SK-N-SH (cell line): ENCODE measurements at regions not wholly inside any gene's neighbourhood (a gene's known extent, or its start where the extent isn't known, plus 50 kb on each side); places are given as distances from the start of the nearest gene placed in this dataset.

Experiments
- CTCF ChIA-PET: fragments of 300-600, 350-600 bp; formaldehyde crosslinking; extraction: SDS; loops from one replicate; lab custom pipeline; 2021; lab: Yijun Ruan, JAX
- POLR2A ChIA-PET: fragments of 350-600 bp; sonication (Branson Sonifier 250); formaldehyde crosslinking; extraction: SDS; loops from one replicate; lab custom pipeline; 2020; ENCODE audit warnings: antibody characterized with exemption, inconsistent platforms; lab: Yijun Ruan, JAX
- DNase-seq: peaks from one replicate; pipeline ENCODE4 v3.0.0; 2012
- H2AFZ ChIP-seq: fragments of 200-600 bp; sonication (generic); 2 replicates; pipeline ENCODE4 v1.8.1; 2016; ENCODE audit warnings: antibody characterized with exemption, mild to moderate bottlenecking, low read depth
- H3F3A ChIP-seq: fragments of 200-600 bp; sonication (generic); replicated peaks from 2 replicates; pipeline ENCODE3; 2016; ENCODE audit warnings: antibody characterized with exemption, mild to moderate bottlenecking; ENCODE audit not compliant: insufficient read depth
- H3K27ac ChIP-seq, 2 experiments: fragments of 200-500 bp in 1 of 2; fragments of 200-600 bp in 1 of 2; sonication (Bioruptor generic) in 1 of 2; sonication (generic), shearing (Covaris generic) in 1 of 2; 2 replicates each; pipeline versions ENCODE4 v1.5.1 to v1.6.1; 2014 to 2016; ENCODE audit warnings: low read depth in 2 of 2, inconsistent platforms in 1 of 2, low read length in 1 of 2, mild to moderate bottlenecking in 1 of 2, mixed read lengths in 1 of 2
- H3K27me3 ChIP-seq: fragments of 200-600 bp; sonication (generic), shearing (Covaris generic); 2 replicates; pipeline ENCODE4 v1.6.1; 2016; ENCODE audit warnings: mixed run types; ENCODE audit not compliant: insufficient read depth
- H3K36me3 ChIP-seq, 2 experiments: fragments of 200-500 bp in 1 of 2; fragments of 200-600 bp in 1 of 2; sonication (Bioruptor generic) in 1 of 2; sonication (generic) in 1 of 2; replicated peaks in 1 of 2; 2 replicates each; pipeline versions ENCODE3 to v1.5.1; 2014 to 2016; ENCODE audit warnings: low read length in 1 of 2, mild to moderate bottlenecking in 1 of 2; ENCODE audit not compliant: insufficient read depth in 2 of 2, control insufficient read depth in 1 of 2
- H3K4me1 ChIP-seq, 2 experiments: fragments of 200-500 bp in 1 of 2; fragments of 200-600 bp in 1 of 2; sonication (Bioruptor generic) in 1 of 2; sonication (generic), shearing (Covaris generic) in 1 of 2; 2 replicates each; pipeline versions ENCODE4 v1.5.1 to v1.6.1; 2014 to 2016; ENCODE audit warnings: low read depth in 1 of 2, low read length in 1 of 2, mixed run types in 1 of 2; ENCODE audit not compliant: insufficient read depth in 2 of 2, control insufficient read depth in 1 of 2
- H3K4me2 ChIP-seq: fragments of 200-600 bp; sonication (generic), shearing (Covaris generic); 2 replicates; pipeline ENCODE4 v1.6.1; 2017; ENCODE audit warnings: mixed run types
- H3K4me3 ChIP-seq, 2 experiments: fragments of 200-500 bp in 1 of 2; fragments of 200-600 bp in 1 of 2; sonication (Bioruptor generic) in 1 of 2; sonication (generic), shearing (Covaris generic) in 1 of 2; 2 replicates each; pipeline versions ENCODE4 v1.5.1 to v1.8.1; 2014 to 2016; ENCODE audit warnings: low read depth in 2 of 2, inconsistent platforms in 1 of 2, low read length in 1 of 2, mild to moderate bottlenecking in 1 of 2, mixed read lengths in 1 of 2, moderate library complexity in 1 of 2
- H3K79me2 ChIP-seq: fragments of 200-600 bp; sonication (generic); 2 replicates; pipeline ENCODE4 v1.8.1; 2017; ENCODE audit warnings: mild to moderate bottlenecking; ENCODE audit not compliant: insufficient read depth
- H3K9ac ChIP-seq: fragments of 200-600 bp; sonication (generic); 2 replicates; pipeline ENCODE4 v1.6.1; 2017; ENCODE audit warnings: mixed run types
- H3K9me2 ChIP-seq: fragments of 200-600 bp; sonication (generic); 2 replicates; pipeline ENCODE4 v1.6.1; 2017; ENCODE audit warnings: mixed run types
- H3K9me3 ChIP-seq: fragments of 200-600 bp; sonication (generic); 2 replicates; pipeline ENCODE4 v1.6.1; 2017; ENCODE audit warnings: mixed run types, mild to moderate bottlenecking, moderate library complexity
- H4K20me1 ChIP-seq: fragments of 200-600 bp; sonication (generic); 2 replicates; pipeline ENCODE4 v1.6.1; 2017; ENCODE audit warnings: mild to moderate bottlenecking, mixed run types; ENCODE audit not compliant: insufficient read depth
- ELF1 ChIP-seq: IDR thresholded peaks from 2 replicates; pipeline ENCODE4 v1.4.0; 2012
- FOSL2 ChIP-seq: IDR thresholded peaks from 2 replicates; pipeline ENCODE4 v1.4.0; 2012; ENCODE audit warnings: low read depth, mild to moderate bottlenecking, moderate library complexity, borderline replicate concordance
- FOXJ3 ChIP-seq: sonication (generic); formaldehyde crosslinking; IDR thresholded peaks from 2 replicates; pipeline ENCODE4 v1.5.1; 2020; ENCODE audit warnings: mild to moderate bottlenecking, missing genetic modification reagents
- FOXM1 ChIP-seq: IDR thresholded peaks from 2 replicates; pipeline ENCODE4 v1.4.0; 2012; ENCODE audit warnings: low read depth, mild to moderate bottlenecking
- JUND ChIP-seq: IDR thresholded peaks from 2 replicates; pipeline ENCODE4 v1.4.0; 2012
- NRF1 ChIP-seq: IDR thresholded peaks from 2 replicates; pipeline ENCODE4 v1.6.1; 2012; ENCODE audit warnings: low read depth, mild to moderate bottlenecking, low read length
- RAD21 ChIP-seq: IDR thresholded peaks from 2 replicates; pipeline ENCODE4 v1.6.1; 2012; ENCODE audit warnings: mild to moderate bottlenecking, low read length
- RFX5 ChIP-seq: IDR thresholded peaks from 2 replicates; pipeline ENCODE4 v1.6.1; 2012; ENCODE audit warnings: mild to moderate bottlenecking, improper control_type of control experiment, low read length
- SIN3A ChIP-seq: IDR thresholded peaks from 2 replicates; pipeline ENCODE4 v1.6.1; 2012; ENCODE audit warnings: low read depth, mild to moderate bottlenecking, low read length, moderate library complexity, borderline replicate concordance
- SMC3 ChIP-seq: IDR thresholded peaks from 2 replicates; pipeline ENCODE4 v1.6.1; 2012; ENCODE audit warnings: low read depth, low read length, improper control_type of control experiment
- TAF1 ChIP-seq: IDR thresholded peaks from 2 replicates; pipeline ENCODE4 v1.6.1; 2012; ENCODE audit warnings: low read depth, mild to moderate bottlenecking, low read length, moderate library complexity, borderline replicate concordance
- TCF12 ChIP-seq: IDR thresholded peaks from 2 replicates; pipeline ENCODE4 v1.4.0; 2012
- TF ChIP-seq, protein P1 (sequence below): IDR thresholded peaks from 2 replicates; pipeline ENCODE4 v1.6.1; 2012; ENCODE audit warnings: mild to moderate bottlenecking, low read depth, low read length, moderate library complexity
- TF ChIP-seq, protein P2 (sequence below): IDR thresholded peaks from 2 replicates; pipeline ENCODE4 v1.4.0; 2012; ENCODE audit warnings: low read depth, borderline replicate concordance
- TF ChIP-seq, protein P3 (sequence below): fragments of 200-600 bp; sonication (generic); IDR thresholded peaks from 2 replicates; pipeline ENCODE4 v1.6.1; 2017; ENCODE audit warnings: antibody characterized with exemption, mild to moderate bottlenecking, moderate library complexity
- TF ChIP-seq, protein P4 (sequence below): IDR thresholded peaks from 2 replicates; pipeline ENCODE4 v1.4.0; 2012; ENCODE audit warnings: low read depth, borderline replicate concordance
- TF ChIP-seq, protein P5 (sequence below): fragments of 150-350 bp; IDR thresholded peaks from 2 replicates; pipeline ENCODE4 v1.6.1; 2017; ENCODE audit warnings: antibody characterized with exemption, low read length, low read depth, borderline replicate concordance

DNA sequence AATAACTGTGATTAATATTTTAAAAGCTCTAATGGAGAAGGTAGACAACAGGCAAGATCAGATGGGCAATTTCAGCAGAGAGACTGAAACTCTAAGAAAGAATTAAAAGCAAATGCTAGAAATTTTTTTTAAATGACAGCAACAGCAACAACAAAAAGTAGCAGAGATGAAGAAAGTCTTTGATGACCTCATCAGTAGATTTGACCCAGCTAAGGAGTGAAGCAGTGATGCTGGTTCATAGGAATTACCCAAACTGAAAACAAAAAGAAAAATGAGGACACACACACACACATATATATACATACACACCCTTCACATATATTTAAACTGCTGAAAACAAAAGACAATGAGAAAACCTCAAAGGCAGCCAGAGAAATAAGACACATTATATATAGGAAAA lies 197.6 kb upstream of the ARID1B start:
- TF ChIP-seq FOXM1 (no peak), SIN3A (no peak), SMC3 (no peak), TAF1 (no peak), TCF12 (no peak), FOXJ3 (CRISPR knock-in tag) (no peak), FOSL2 (no peak), RFX5 (no peak), JUND (no peak), ELF1 (no peak), RAD21 (no peak), NRF1 (no peak)
- TF ChIP-seq, protein P1, sequence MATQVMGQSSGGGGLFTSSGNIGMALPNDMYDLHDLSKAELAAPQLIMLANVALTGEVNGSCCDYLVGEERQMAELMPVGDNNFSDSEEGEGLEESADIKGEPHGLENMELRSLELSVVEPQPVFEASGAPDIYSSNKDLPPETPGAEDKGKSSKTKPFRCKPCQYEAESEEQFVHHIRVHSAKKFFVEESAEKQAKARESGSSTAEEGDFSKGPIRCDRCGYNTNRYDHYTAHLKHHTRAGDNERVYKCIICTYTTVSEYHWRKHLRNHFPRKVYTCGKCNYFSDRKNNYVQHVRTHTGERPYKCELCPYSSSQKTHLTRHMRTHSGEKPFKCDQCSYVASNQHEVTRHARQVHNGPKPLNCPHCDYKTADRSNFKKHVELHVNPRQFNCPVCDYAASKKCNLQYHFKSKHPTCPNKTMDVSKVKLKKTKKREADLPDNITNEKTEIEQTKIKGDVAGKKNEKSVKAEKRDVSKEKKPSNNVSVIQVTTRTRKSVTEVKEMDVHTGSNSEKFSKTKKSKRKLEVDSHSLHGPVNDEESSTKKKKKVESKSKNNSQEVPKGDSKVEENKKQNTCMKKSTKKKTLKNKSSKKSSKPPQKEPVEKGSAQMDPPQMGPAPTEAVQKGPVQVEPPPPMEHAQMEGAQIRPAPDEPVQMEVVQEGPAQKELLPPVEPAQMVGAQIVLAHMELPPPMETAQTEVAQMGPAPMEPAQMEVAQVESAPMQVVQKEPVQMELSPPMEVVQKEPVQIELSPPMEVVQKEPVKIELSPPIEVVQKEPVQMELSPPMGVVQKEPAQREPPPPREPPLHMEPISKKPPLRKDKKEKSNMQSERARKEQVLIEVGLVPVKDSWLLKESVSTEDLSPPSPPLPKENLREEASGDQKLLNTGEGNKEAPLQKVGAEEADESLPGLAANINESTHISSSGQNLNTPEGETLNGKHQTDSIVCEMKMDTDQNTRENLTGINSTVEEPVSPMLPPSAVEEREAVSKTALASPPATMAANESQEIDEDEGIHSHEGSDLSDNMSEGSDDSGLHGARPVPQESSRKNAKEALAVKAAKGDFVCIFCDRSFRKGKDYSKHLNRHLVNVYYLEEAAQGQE: no peak
- TF ChIP-seq, protein P2, sequence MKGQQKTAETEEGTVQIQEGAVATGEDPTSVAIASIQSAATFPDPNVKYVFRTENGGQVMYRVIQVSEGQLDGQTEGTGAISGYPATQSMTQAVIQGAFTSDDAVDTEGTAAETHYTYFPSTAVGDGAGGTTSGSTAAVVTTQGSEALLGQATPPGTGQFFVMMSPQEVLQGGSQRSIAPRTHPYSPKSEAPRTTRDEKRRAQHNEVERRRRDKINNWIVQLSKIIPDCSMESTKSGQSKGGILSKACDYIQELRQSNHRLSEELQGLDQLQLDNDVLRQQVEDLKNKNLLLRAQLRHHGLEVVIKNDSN: no peak
- TF ChIP-seq, protein P3, sequence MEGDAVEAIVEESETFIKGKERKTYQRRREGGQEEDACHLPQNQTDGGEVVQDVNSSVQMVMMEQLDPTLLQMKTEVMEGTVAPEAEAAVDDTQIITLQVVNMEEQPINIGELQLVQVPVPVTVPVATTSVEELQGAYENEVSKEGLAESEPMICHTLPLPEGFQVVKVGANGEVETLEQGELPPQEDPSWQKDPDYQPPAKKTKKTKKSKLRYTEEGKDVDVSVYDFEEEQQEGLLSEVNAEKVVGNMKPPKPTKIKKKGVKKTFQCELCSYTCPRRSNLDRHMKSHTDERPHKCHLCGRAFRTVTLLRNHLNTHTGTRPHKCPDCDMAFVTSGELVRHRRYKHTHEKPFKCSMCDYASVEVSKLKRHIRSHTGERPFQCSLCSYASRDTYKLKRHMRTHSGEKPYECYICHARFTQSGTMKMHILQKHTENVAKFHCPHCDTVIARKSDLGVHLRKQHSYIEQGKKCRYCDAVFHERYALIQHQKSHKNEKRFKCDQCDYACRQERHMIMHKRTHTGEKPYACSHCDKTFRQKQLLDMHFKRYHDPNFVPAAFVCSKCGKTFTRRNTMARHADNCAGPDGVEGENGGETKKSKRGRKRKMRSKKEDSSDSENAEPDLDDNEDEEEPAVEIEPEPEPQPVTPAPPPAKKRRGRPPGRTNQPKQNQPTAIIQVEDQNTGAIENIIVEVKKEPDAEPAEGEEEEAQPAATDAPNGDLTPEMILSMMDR: no peak
- TF ChIP-seq, protein P4, sequence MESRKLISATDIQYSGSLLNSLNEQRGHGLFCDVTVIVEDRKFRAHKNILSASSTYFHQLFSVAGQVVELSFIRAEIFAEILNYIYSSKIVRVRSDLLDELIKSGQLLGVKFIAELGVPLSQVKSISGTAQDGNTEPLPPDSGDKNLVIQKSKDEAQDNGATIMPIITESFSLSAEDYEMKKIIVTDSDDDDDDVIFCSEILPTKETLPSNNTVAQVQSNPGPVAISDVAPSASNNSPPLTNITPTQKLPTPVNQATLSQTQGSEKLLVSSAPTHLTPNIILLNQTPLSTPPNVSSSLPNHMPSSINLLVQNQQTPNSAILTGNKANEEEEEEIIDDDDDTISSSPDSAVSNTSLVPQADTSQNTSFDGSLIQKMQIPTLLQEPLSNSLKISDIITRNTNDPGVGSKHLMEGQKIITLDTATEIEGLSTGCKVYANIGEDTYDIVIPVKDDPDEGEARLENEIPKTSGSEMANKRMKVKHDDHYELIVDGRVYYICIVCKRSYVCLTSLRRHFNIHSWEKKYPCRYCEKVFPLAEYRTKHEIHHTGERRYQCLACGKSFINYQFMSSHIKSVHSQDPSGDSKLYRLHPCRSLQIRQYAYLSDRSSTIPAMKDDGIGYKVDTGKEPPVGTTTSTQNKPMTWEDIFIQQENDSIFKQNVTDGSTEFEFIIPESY: no peak
- TF ChIP-seq, protein P5, sequence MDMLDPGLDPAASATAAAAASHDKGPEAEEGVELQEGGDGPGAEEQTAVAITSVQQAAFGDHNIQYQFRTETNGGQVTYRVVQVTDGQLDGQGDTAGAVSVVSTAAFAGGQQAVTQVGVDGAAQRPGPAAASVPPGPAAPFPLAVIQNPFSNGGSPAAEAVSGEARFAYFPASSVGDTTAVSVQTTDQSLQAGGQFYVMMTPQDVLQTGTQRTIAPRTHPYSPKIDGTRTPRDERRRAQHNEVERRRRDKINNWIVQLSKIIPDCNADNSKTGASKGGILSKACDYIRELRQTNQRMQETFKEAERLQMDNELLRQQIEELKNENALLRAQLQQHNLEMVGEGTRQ: no peak
- no peaks in the 10 kb centered on the region for H4K20me1 ChIP-seq
- no peak overlapping the region for H3K4me3 ChIP-seq
- H3F3A ChIP-seq: no peaks in the 10 kb centered on the region
- no peak for DNase-seq
- 0 out of 2 replicates have a peak, but pooled peaks cover 6% of the 10 kb centered on the region for H3K9me3 ChIP-seq
- H3K36me3 ChIP-seq: no peaks in the 10 kb centered on the region
- no peaks in the 10 kb centered on the region for H3K27me3 ChIP-seq
- no peak overlapping the region for H3K4me2 ChIP-seq
- H3K9ac ChIP-seq: no peak overlapping the region
- H2AFZ ChIP-seq: no peak overlapping the region
- H3K4me1 ChIP-seq: no peaks in the 10 kb centered on the region
- ChIA-PET CTCF (no interaction called here), POLR2A (no interaction called here)
- H3K79me2 ChIP-seq: no peaks in the 10 kb centered on the region
- no peaks in the 10 kb centered on the region for H3K9me2 ChIP-seq
- H3K27ac ChIP-seq: no peak overlapping the region
